GM19468 (cell line): ENCODE measurements at regions not wholly inside any gene's neighbourhood (a gene's known extent, or its start where the extent isn't known, plus 50 kb on each side); places are given as distances from the start of the nearest gene placed in this dataset.
"Not testable (repeated sequence)": the region's sequence is repeated elsewhere in the genome, so short reads cannot be mapped to it uniquely, and the experiment has no call there.

Experiments
- ATAC-seq: cut with Tn5 transposase; IDR thresholded peaks from one replicate; pipeline ENCODE4 v1.9.1; 2021; ENCODE audit warnings: mild to moderate bottlenecking, moderate library complexity, moderate number of reproducible peaks; ENCODE audit not compliant: unreplicated experiment; ENCODE audit errors: extremely low read depth

GRCh38 chr1:143714913-143715312 lies 256.9 kb downstream of the FAM72C start:
- ATAC-seq = not testable (repeated sequence)

GRCh38 chr1:143709606-143710259 lies 262.1 kb downstream of the FAM72C start:
- ATAC-seq = not testable (repeated sequence)

GRCh38 chr1:143702739-143703138 lies 269.0 kb downstream of the FAM72C start:
- ATAC-seq = not testable (repeated sequence)

GRCh38 chr1:143699731-143700130 lies 272.1 kb downstream of the FAM72C start:
- no peak for ATAC-seq

- no peak for ATAC-seq
Measured at GRCh38 chr1:143699115-143699514, 272.7 kb downstream of the FAM72C start.

- no peak for ATAC-seq
Measured at GRCh38 chr1:143698016-143698415, 273.8 kb downstream of the FAM72C start.

- no peak for ATAC-seq
Measured at GRCh38 chr1:143694085-143694484, 277.7 kb downstream of the FAM72C start.

- no peak for ATAC-seq
Measured at GRCh38 chr1:143691971-143692529, 279.7 kb downstream of the FAM72C start.

- no peak for ATAC-seq
Measured at GRCh38 chr1:143691400-143691891, 280.3 kb downstream of the FAM72C start.

- no peak for ATAC-seq
Measured at GRCh38 chr1:143689781-143690180, 282.0 kb downstream of the FAM72C start.

- no peak for ATAC-seq
Measured at GRCh38 chr1:143680304-143680703, 291.5 kb downstream of the FAM72C start.

- no peak for ATAC-seq
Measured at GRCh38 chr1:143672983-143673382, 298.8 kb downstream of the FAM72C start.

GRCh38 chr1:143667730-143668129 lies 304.1 kb downstream of the FAM72C start:
- ATAC-seq = no peak

GRCh38 chr1:143666851-143667250 lies 304.9 kb downstream of the FAM72C start:
- ATAC-seq = no peak

- no peak for ATAC-seq
Measured at GRCh38 chr1:143665606-143666005, 306.2 kb downstream of the FAM72C start.

GRCh38 chr1:143663056-143663455 lies 308.7 kb downstream of the FAM72C start:
- not testable (repeated sequence) for ATAC-seq

GRCh38 chr1:143661418-143662101 lies 310.2 kb downstream of the FAM72C start:
- no peak for ATAC-seq

GRCh38 chr1:143660354-143660941 lies 311.3 kb downstream of the FAM72C start:
- ATAC-seq = no peak

GRCh38 chr1:143653429-143653802 lies 318.4 kb downstream of the FAM72C start:
- no peak for ATAC-seq

- ATAC-seq = no peak
Measured at GRCh38 chr1:143652744-143653428, 318.9 kb downstream of the FAM72C start.
